Tibial nerve (tissue), 4 donors: ENCODE measurements at regions not wholly inside any gene's neighbourhood (a gene's known extent, or its start where the extent isn't known, plus 50 kb on each side); places are given as distances from the start of the nearest gene placed in this dataset.

Source experiments
- EP300 ChIP-seq, 2 donors: sonication (generic); formaldehyde crosslinking; IDR thresholded peaks; one replicate each; pipeline ENCODE4 v1.6.1; 2017; ENCODE audit warnings: antibody characterized with exemption in 2 of 2, mild to moderate bottlenecking in 1 of 2
- POLR2A ChIP-seq, 2 donors: fragments of 450-650 bp; IDR thresholded peaks; one replicate each; pipeline ENCODE4 v1.6.1; 2017; ENCODE audit warnings: antibody characterized with exemption in 2 of 2, mild to moderate bottlenecking in 2 of 2, moderate library complexity in 2 of 2
- TF ChIP-seq, protein P1 (sequence below), 5 experiments: fragments of 200-600 bp in 3 of 5; fragments of 450-650 bp in 2 of 5; sonication (generic) in 3 of 5; IDR thresholded peaks; one replicate each; pipeline ENCODE4 v1.5.1; 2016 to 2019; ENCODE audit warnings: antibody characterized with exemption in 5 of 5, mild to moderate bottlenecking in 3 of 5, moderate library complexity in 2 of 5

DNA sequence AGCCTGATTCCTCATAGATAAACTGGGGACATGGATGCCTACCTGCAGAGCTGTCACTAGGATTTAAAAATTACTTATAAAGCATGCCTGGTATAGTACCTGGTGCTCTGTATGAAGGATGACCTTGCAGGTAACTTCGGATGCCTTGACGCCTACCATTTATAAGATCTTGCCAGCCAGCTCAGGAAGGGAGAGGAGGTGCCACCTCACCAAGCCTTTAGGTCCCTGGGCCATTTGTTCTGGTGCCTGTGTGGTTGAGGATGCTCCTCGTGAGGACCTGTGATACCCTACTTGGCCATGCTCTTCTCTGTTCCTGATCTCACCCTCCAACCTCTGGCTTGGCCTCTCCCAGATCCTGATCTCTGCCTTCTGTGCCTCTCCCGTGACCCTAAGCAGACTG, 85.2 kb downstream of the FDX1 start:
- no peak for TF ChIP-seq POLR2A (IDR thresholded peaks at IDR 0.05)
- TF ChIP-seq, protein P1, sequence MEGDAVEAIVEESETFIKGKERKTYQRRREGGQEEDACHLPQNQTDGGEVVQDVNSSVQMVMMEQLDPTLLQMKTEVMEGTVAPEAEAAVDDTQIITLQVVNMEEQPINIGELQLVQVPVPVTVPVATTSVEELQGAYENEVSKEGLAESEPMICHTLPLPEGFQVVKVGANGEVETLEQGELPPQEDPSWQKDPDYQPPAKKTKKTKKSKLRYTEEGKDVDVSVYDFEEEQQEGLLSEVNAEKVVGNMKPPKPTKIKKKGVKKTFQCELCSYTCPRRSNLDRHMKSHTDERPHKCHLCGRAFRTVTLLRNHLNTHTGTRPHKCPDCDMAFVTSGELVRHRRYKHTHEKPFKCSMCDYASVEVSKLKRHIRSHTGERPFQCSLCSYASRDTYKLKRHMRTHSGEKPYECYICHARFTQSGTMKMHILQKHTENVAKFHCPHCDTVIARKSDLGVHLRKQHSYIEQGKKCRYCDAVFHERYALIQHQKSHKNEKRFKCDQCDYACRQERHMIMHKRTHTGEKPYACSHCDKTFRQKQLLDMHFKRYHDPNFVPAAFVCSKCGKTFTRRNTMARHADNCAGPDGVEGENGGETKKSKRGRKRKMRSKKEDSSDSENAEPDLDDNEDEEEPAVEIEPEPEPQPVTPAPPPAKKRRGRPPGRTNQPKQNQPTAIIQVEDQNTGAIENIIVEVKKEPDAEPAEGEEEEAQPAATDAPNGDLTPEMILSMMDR (IDR thresholded peaks at IDR 0.05): no peak
- no peak for TF ChIP-seq EP300 (IDR thresholded peaks at IDR 0.05)
